ENCODE measurements at regions not wholly inside any gene's neighbourhood (a gene's known extent, or its start where the extent isn't known, plus 50 kb on each side); places are given as distances from the start of the nearest gene placed in this dataset.
"Not testable (repeated sequence)": the region's sequence is repeated elsewhere in the genome, so short reads cannot be mapped to it uniquely, and the experiment has no call there.

GRCh38 chr2:55779459-55780421 is 86.1 kb upstream of the PNPT1 start:
- Histone ChIP-seq H3K27me3 (no peaks in the 10 kb centered on the region), H3K4me1 (peaks cover 14 to 17% of the 10 kb centered on the region in 2 donors), H3K9me3 (no peaks in the 10 kb centered on the region), H3K27ac (no peak overlapping the region), H3K36me3 (no peaks in the 10 kb centered on the region), H3K4me3 (replicated peaks in 1 of 3) (no peak overlapping the region)
- WGBS, 2 donors, result 89 to 92% methylated on average over 7 of the region's 7 CpGs
- TF ChIP-seq, protein P1, sequence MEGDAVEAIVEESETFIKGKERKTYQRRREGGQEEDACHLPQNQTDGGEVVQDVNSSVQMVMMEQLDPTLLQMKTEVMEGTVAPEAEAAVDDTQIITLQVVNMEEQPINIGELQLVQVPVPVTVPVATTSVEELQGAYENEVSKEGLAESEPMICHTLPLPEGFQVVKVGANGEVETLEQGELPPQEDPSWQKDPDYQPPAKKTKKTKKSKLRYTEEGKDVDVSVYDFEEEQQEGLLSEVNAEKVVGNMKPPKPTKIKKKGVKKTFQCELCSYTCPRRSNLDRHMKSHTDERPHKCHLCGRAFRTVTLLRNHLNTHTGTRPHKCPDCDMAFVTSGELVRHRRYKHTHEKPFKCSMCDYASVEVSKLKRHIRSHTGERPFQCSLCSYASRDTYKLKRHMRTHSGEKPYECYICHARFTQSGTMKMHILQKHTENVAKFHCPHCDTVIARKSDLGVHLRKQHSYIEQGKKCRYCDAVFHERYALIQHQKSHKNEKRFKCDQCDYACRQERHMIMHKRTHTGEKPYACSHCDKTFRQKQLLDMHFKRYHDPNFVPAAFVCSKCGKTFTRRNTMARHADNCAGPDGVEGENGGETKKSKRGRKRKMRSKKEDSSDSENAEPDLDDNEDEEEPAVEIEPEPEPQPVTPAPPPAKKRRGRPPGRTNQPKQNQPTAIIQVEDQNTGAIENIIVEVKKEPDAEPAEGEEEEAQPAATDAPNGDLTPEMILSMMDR (IDR thresholded peaks at IDR 0.05), result no peak
- no peak for TF ChIP-seq POLR2A (IDR thresholded peaks at IDR 0.05)
- intact Hi-C loops (cut with DNase I), result no loop called here
- DNase-seq, result no peak

DNA sequence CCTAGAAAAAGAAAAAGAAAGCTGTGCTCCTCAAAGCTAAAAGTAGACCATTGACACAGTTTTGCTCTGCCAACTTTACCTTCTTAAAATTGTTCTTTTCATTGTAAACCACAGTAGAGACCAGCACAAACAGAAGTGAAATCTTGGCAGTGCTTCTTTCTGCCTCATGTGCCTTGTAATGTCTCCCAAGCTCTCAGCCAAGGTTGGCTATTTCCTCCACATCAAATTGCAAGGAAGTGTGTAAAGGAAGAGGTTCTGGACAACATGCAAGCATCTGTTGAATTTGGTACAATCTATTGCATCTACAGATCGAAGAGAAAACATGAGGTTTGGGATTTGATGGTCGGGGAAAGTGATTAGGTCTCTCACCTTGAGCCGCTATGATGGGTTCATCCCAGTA is 83.3 kb upstream of the PNPT1 start:
- TF ChIP-seq POLR2A (IDR thresholded peaks at IDR 0.05), result no peak
- TF ChIP-seq, protein P1 (IDR thresholded peaks at IDR 0.05), result no peak
- H3K27me3 ChIP-seq, result no peaks in the 10 kb centered on the region
- H3K9me3 ChIP-seq, result no peaks in the 10 kb centered on the region
- 94 to 95% methylated on average over 3 of the region's 3 CpGs for WGBS, 2 donors
- no peak for DNase-seq
- intact Hi-C loops (cut with DNase I), result no loop called here
- no peak overlapping the region for H3K4me3 ChIP-seq (replicated peaks in 1 of 3)
- H3K36me3 ChIP-seq, result no peaks in the 10 kb centered on the region
- H3K27ac ChIP-seq, result no peak overlapping the region
- peaks cover 0 to 9% of the 10 kb centered on the region in 2 donors for H3K4me1 ChIP-seq

DNA sequence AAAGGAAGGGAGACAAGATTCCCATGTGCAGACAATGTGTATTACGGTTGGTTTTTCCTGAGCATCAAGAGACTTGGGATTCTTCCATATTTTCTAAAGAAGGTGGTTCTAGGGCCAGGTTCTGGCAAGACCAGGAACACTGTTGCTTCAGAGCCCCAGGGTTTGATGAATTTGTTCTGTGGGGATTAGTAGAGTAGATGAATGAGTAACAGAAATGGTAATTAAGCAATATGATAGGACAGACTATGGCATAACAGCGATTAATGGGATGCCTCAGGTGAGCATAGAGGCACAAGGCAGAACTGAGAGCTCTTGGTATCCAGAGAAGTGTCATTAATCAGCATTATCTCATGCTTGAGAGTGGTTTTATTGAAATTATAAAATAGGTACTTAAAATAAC is 82.8 kb upstream of the PNPT1 start:
- Histone ChIP-seq H3K9me3 (no peaks in the 10 kb centered on the region), H3K27me3 (no peaks in the 10 kb centered on the region), H3K4me3 (replicated peaks in 1 of 3) (no peak overlapping the region), H3K36me3 (no peaks in the 10 kb centered on the region), H3K27ac (no peak overlapping the region), H3K4me1 (peaks cover 0 to 11% of the 10 kb centered on the region in 2 donors)
- intact Hi-C loops (cut with DNase I), result no loop called here
- 71 to 78% methylated on average over 2 of the region's 2 CpGs for WGBS, 2 donors
- TF ChIP-seq, protein P1 (IDR thresholded peaks at IDR 0.05), result no peak
- TF ChIP-seq POLR2A (IDR thresholded peaks at IDR 0.05), result no peak
- no peak for DNase-seq

- intact Hi-C loops (cut with DNase I), result no loop called here
Observed at GRCh38 chr2:55775828-55776227, 82.2 kb upstream of the PNPT1 start.

DNA sequence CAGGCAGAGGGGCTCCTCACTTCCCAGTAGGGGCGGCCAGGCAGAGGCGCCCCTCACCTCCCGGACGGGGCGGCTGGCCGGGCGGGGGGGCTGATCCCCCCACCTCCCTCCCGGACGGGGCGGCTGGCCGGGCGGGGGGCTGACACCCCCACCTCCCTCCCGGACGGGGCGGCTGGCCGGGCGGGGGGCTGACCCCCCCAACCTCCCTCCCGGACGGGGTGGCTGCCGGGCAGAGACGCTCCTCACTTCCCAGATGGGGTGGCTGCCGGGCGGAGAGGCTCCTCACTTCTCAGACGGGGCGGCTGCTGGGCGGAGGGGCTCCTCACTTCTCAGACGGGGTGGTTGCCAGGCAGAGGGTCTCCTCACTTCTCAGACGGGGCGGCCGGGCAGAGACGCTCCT is 80.0 kb upstream of the PNPT1 start:
- intact Hi-C loops (cut with DNase I); H3K27ac ChIP-seq; H3K4me3 ChIP-seq (replicated peaks in 1 of 3); H3K36me3 ChIP-seq; H3K27me3 ChIP-seq; H3K9me3 ChIP-seq; DNase-seq: not testable (repeated sequence)
- no CpG with 5 or more reads among the region's 31 CpGs for WGBS, 2 donors
- H3K4me1 ChIP-seq, result peaks cover 0 to 11% of the 10 kb centered on the region in 2 donors

More at GRCh38 chr2:55775828-55776227, 82.2 kb upstream of the PNPT1 start:
- H3K9me3 ChIP-seq, result no peaks in the 10 kb centered on the region
- no peaks in the 10 kb centered on the region for H3K27me3 ChIP-seq
- no peak overlapping the region for H3K4me3 ChIP-seq (replicated peaks in 1 of 3)
- no peaks in the 10 kb centered on the region for H3K36me3 ChIP-seq
- H3K27ac ChIP-seq, result no peak overlapping the region
- H3K4me1 ChIP-seq, result peaks cover 0 to 11% of the 10 kb centered on the region in 2 donors
- 49 to 55% methylated on average over 4 of the region's 4 CpGs for WGBS, 2 donors
- no peak for TF ChIP-seq POLR2A (IDR thresholded peaks at IDR 0.05)
- TF ChIP-seq, protein P1 (IDR thresholded peaks at IDR 0.05), result no peak
- DNase-seq, result no peak
